BE2C (cell line): ENCODE measurements at regions not wholly inside any gene's neighbourhood (a gene's known extent, or its start where the extent isn't known, plus 50 kb on each side); places are given as distances from the start of the nearest gene placed in this dataset.

Experiments
- DNase-seq: peaks from one replicate; pipeline ENCODE4 v3.0.0-alpha.2; 2020
- H3K27me3 ChIP-seq: fragments of 250-450 bp; sonication (Bioruptor Pico); 2 replicates; pipeline ENCODE4 v1.5.1; 2020; ENCODE audit warnings: mild to moderate bottlenecking
- H3K36me3 ChIP-seq: fragments of 250-450 bp; sonication (Bioruptor Pico); 2 replicates; pipeline ENCODE4 v1.5.1; 2020; ENCODE audit warnings: mild to moderate bottlenecking
- H3K4me1 ChIP-seq: fragments of 250-450 bp; sonication (Bioruptor Pico); 2 replicates; pipeline ENCODE4 v1.5.1; 2020
- H3K4me3 ChIP-seq: 2 replicates; pipeline ENCODE4 v1.5.1; 2011; ENCODE audit warnings: low read depth, low read length
- H3K9me3 ChIP-seq: fragments of 250-450 bp; sonication (Bioruptor Pico); 2 replicates; pipeline ENCODE4 v1.5.1; 2020
- CTCF ChIP-seq: IDR thresholded peaks from 2 replicates; pipeline ENCODE4 v1.5.1; 2012; ENCODE audit warnings: mild to moderate bottlenecking, low read depth, low read length

- Histone ChIP-seq H3K4me3 (no peak overlapping the region), H3K4me1 (no peaks in the 10 kb centered on the region), H3K27me3 (no peaks in the 10 kb centered on the region), H3K9me3 (no peaks in the 10 kb centered on the region), H3K36me3 (no peaks in the 10 kb centered on the region)
- no peak for TF ChIP-seq CTCF
- no peak for DNase-seq
Observed at GRCh38 chr10:6755781-6756460, 175.8 kb upstream of the PRKCQ start.

GRCh38 chr10:6753644-6754043, 173.6 kb upstream of the PRKCQ start:
- no peak for DNase-seq

GRCh38 chr10:6751363-6751762, 171.3 kb upstream of the PRKCQ start:
- no peak for DNase-seq
- no peaks in the 10 kb centered on the region for H3K36me3 ChIP-seq
- H3K27me3 ChIP-seq = no peaks in the 10 kb centered on the region
- H3K4me1 ChIP-seq = no peaks in the 10 kb centered on the region
- no peaks in the 10 kb centered on the region for H3K9me3 ChIP-seq
- no peak for TF ChIP-seq CTCF
- no peak overlapping the region for H3K4me3 ChIP-seq

More at GRCh38 chr10:6753644-6754043, 173.6 kb upstream of the PRKCQ start:
- no peak for TF ChIP-seq CTCF
- Histone ChIP-seq H3K27me3 (no peaks in the 10 kb centered on the region), H3K4me3 (no peak overlapping the region), H3K36me3 (no peaks in the 10 kb centered on the region), H3K9me3 (no peaks in the 10 kb centered on the region), H3K4me1 (no peaks in the 10 kb centered on the region)

- no peaks in the 10 kb centered on the region for H3K4me1 ChIP-seq
- no peak for DNase-seq
- no peaks in the 10 kb centered on the region for H3K9me3 ChIP-seq
- no peaks in the 10 kb centered on the region for H3K27me3 ChIP-seq
- TF ChIP-seq CTCF = no peak
- no peak overlapping the region for H3K4me3 ChIP-seq
- H3K36me3 ChIP-seq = no peaks in the 10 kb centered on the region
Observed at GRCh38 chr10:6748981-6749635, 169.0 kb upstream of the PRKCQ start.

- Histone ChIP-seq H3K27me3 (no peaks in the 10 kb centered on the region), H3K4me1 (no peaks in the 10 kb centered on the region), H3K36me3 (no peaks in the 10 kb centered on the region), H3K4me3 (no peak overlapping the region), H3K9me3 (no peaks in the 10 kb centered on the region)
- no peak for DNase-seq
- no peak for TF ChIP-seq CTCF
Observed at GRCh38 chr10:6748029-6748428, 168.0 kb upstream of the PRKCQ start.

- H3K9me3 ChIP-seq = no peaks in the 10 kb centered on the region
- DNase-seq = no peak
- no peaks in the 10 kb centered on the region for H3K27me3 ChIP-seq
- TF ChIP-seq CTCF = no peak
- no peak overlapping the region for H3K4me3 ChIP-seq
- H3K4me1 ChIP-seq = no peaks in the 10 kb centered on the region
- no peaks in the 10 kb centered on the region for H3K36me3 ChIP-seq
Observed at GRCh38 chr10:6746782-6747181, 166.7 kb upstream of the PRKCQ start.
